HCT116 (cell line): ENCODE measurements at regions not wholly inside any gene's neighbourhood (a gene's known extent, or its start where the extent isn't known, plus 50 kb on each side); places are given as distances from the start of the nearest gene placed in this dataset.

Experiments used
- ATAC-seq: fragments of 200-7000 bp; cut with Tn5 transposase; 2 replicates; pipeline ENCODE4 v1.9.1; 2020; ENCODE audit warnings: mild to moderate bottlenecking, moderate library complexity
- BruUV-seq: library from RNA; stranded (reverse); fragments of 400-500 nt; replicated peaks from 2 replicates; lab custom pipeline; 2021; lab: Mats Ljungman, UMichigan
- CTCF ChIA-PET: fragments of 300-600 bp; sonication (Branson Sonifier 250); formaldehyde crosslinking; loops from one replicate; lab custom pipeline; 2021; ENCODE audit warnings: antibody characterized with exemption; lab: Charles Lee
- POLR2A ChIA-PET: fragments of 300-600, 350-600 bp; sonication (Branson Sonifier 250); formaldehyde crosslinking; loops from one replicate; lab custom pipeline; 2021; ENCODE audit warnings: antibody characterized with exemption; lab: Charles Lee
- RAD21 ChIA-PET, 2 experiments: fragments of 300-600 bp; sonication (Branson Sonifier 250); formaldehyde crosslinking; loops; one replicate each; lab custom pipeline; 2023; ENCODE audit warnings: low total read pairs in 2 of 2; ENCODE audit not compliant: uncharacterized antibody in 2 of 2, unreplicated experiment in 2 of 2, low non-redundant PET in 1 of 2; lab: Charles Lee
- DNase-seq: peaks from one replicate; pipeline ENCODE4 v3.0.0-alpha.2; 2010; ENCODE audit warnings: low read depth, low spot score
- H2AFZ ChIP-seq: fragments of 200-600 bp; shearing (Covaris generic), sonication (generic); 2 replicates; pipeline ENCODE4 v1.6.1; 2017; ENCODE audit warnings: low read depth, mixed run types, mixed read lengths, antibody characterized with exemption, low read length; ENCODE audit not compliant: poor library complexity, severe bottlenecking
- H3K27ac ChIP-seq: 2 replicates; pipeline ENCODE4 v1.5.1; 2012; ENCODE audit warnings: low read depth, low read length
- H3K27me3 ChIP-seq: fragments of 200-600 bp; sonication (generic); 2 replicates; pipeline ENCODE4 v1.6.1; 2016; ENCODE audit warnings: mixed run types, low read length, mixed read lengths; ENCODE audit not compliant: insufficient read depth
- H3K36me3 ChIP-seq, 2 experiments: fragments of 200-500 bp in 1 of 2; fragments of 200-600 bp in 1 of 2; sonication (Bioruptor generic) in 1 of 2; sonication (generic) in 1 of 2; 2 replicates each; pipeline versions ENCODE4 v1.5.1 to v1.6.1; 2014 to 2016; ENCODE audit warnings: low read length in 2 of 2, inconsistent platforms in 1 of 2, mixed read lengths in 1 of 2, mixed run types in 1 of 2; ENCODE audit not compliant: insufficient read depth in 2 of 2, control insufficient read depth in 1 of 2
- H3K4me1 ChIP-seq, 2 experiments: fragments of 200-600 bp in 1 of 2; sonication (generic) in 1 of 2; 2 replicates each; pipeline versions ENCODE4 v1.5.1 to v1.6.1; 2012 to 2017; ENCODE audit warnings: low read length in 2 of 2, inconsistent platforms in 1 of 2, mild to moderate bottlenecking in 1 of 2, mixed read lengths in 1 of 2, mixed run types in 1 of 2, moderate library complexity in 1 of 2; ENCODE audit not compliant: insufficient read depth in 2 of 2, control insufficient read depth in 1 of 2
- H3K4me2 ChIP-seq: fragments of 200-600 bp; sonication (generic); 2 replicates; pipeline ENCODE4 v1.6.1; 2017; ENCODE audit warnings: mixed run types, low read length, mixed read lengths
- H3K4me3 ChIP-seq, 2 experiments: fragments of 200-600 bp in 1 of 2; sonication (generic) in 1 of 2; replicated peaks in 1 of 2; 2 replicates each; pipeline ENCODE4 v1.5.1; 2011 to 2016; ENCODE audit warnings: low read length in 2 of 2, control low read depth in 1 of 2, low read depth in 1 of 2, mild to moderate bottlenecking in 1 of 2, mixed read lengths in 1 of 2, mixed run types in 1 of 2
- H3K79me2 ChIP-seq: fragments of 200-600 bp; sonication (generic); 2 replicates; pipeline ENCODE4 v1.6.1; 2017; ENCODE audit warnings: mild to moderate bottlenecking, mixed run types, low read length, moderate library complexity, mixed read lengths; ENCODE audit not compliant: insufficient read depth
- H3K9ac ChIP-seq: fragments of 200-600 bp; sonication (generic); 2 replicates; pipeline ENCODE4 v1.6.1; 2016; ENCODE audit warnings: low read length, mixed read lengths
- H3K9me2 ChIP-seq: fragments of 200-600 bp; sonication (generic), shearing (Covaris generic); 2 replicates; pipeline ENCODE4 v1.6.1; 2017; ENCODE audit warnings: mixed run types, mild to moderate bottlenecking, moderate library complexity; ENCODE audit not compliant: insufficient read depth
- H3K9me3 ChIP-seq, 2 experiments: fragments of 200-500 bp in 1 of 2; fragments of 200-600 bp in 1 of 2; sonication (Bioruptor generic) in 1 of 2; sonication (generic) in 1 of 2; 2 replicates each; pipeline ENCODE4 v1.6.1; 2014 to 2017; ENCODE audit warnings: low read length in 2 of 2, mixed read lengths in 2 of 2, inconsistent platforms in 1 of 2, low read depth in 1 of 2, mild to moderate bottlenecking in 1 of 2, mixed run types in 1 of 2, moderate library complexity in 1 of 2; ENCODE audit not compliant: control insufficient read depth in 1 of 2, insufficient read depth in 1 of 2
- H4K20me1 ChIP-seq: fragments of 200-600 bp; sonication (generic), shearing (Covaris generic); 2 replicates; pipeline ENCODE4 v1.6.1; 2017; ENCODE audit warnings: mixed run types, mild to moderate bottlenecking, moderate library complexity; ENCODE audit not compliant: insufficient read depth
- EZH2 ChIP-seq: fragments of 200-600 bp; sonication (generic); IDR thresholded peaks from 2 replicates; pipeline ENCODE4 v1.6.1; 2017; ENCODE audit warnings: antibody characterized with exemption, mixed run types
- EZH2phosphoT487 ChIP-seq: fragments of 200-600 bp; IDR thresholded peaks from 2 replicates; pipeline ENCODE4 v1.6.1; 2018; ENCODE audit warnings: antibody characterized with exemption, borderline replicate concordance
- FOSL1 ChIP-seq: IDR thresholded peaks from 2 replicates; pipeline ENCODE4 v1.6.1; 2012; ENCODE audit warnings: low read depth
- JUND ChIP-seq: IDR thresholded peaks from 2 replicates; pipeline ENCODE4 v1.6.1; 2012
- RAD21 ChIP-seq: IDR thresholded peaks from 2 replicates; pipeline ENCODE4 v1.6.1; 2012; ENCODE audit warnings: low read depth, mild to moderate bottlenecking
- SIN3A ChIP-seq: IDR thresholded peaks from 2 replicates; pipeline ENCODE4 v1.6.1; 2012; ENCODE audit warnings: low read depth
- SP1 ChIP-seq: IDR thresholded peaks from 2 replicates; pipeline ENCODE4 v1.6.1; 2012; ENCODE audit warnings: low read depth
- TCF7L2 ChIP-seq: IDR thresholded peaks from 2 replicates; pipeline ENCODE4 v1.7.0; 2011; ENCODE audit warnings: borderline replicate concordance, inconsistent platforms; ENCODE audit not compliant: insufficient read depth, insufficient read length; ENCODE audit errors: extremely low read depth
- YY1 ChIP-seq: IDR thresholded peaks from 2 replicates; pipeline ENCODE4 v1.6.1; 2011; ENCODE audit warnings: low read length, low read depth, moderate library complexity, mild to moderate bottlenecking; ENCODE audit not compliant: insufficient replicate concordance; ENCODE audit errors: extremely low read depth
- ZFX ChIP-seq: fragments of 450-650 bp; IDR thresholded peaks from 2 replicates; pipeline ENCODE4 v1.6.1; 2017
- ZNF274 ChIP-seq: fragments of 200-500 bp; sonication (Bioruptor generic); IDR thresholded peaks from 2 replicates; pipeline ENCODE4 v1.6.1; 2014; ENCODE audit warnings: mild to moderate bottlenecking, low read depth, low read length, inconsistent platforms
- intact Hi-C: fragments of 100-400 bp; cut with micrococcal nuclease; formaldehyde crosslinking; loops from 2 replicates; pipeline ENCODE4 v1.10.0; 2022
- TF ChIP-seq, protein P1 (sequence below): IDR thresholded peaks from 2 replicates; pipeline ENCODE4 v1.6.1; 2011; ENCODE audit warnings: mild to moderate bottlenecking, low read length, moderate library complexity; ENCODE audit not compliant: insufficient replicate concordance; ENCODE audit errors: extremely low read depth
- TF ChIP-seq, protein P2 (sequence below), 3 experiments: fragments of 200-600 bp in 1 of 3; sonication (generic) in 1 of 3; IDR thresholded peaks in 2 of 3; conservative IDR thresholded peaks in 1 of 3; 2 replicates each; pipeline ENCODE4 v1.5.1; 2012 to 2017; ENCODE audit warnings: low read depth in 2 of 3, low read length in 2 of 3, antibody characterized with exemption in 1 of 3, borderline replicate concordance in 1 of 3, control low read depth in 1 of 3, mild to moderate bottlenecking in 1 of 3, mixed read lengths in 1 of 3, mixed run types in 1 of 3, moderate library complexity in 1 of 3; ENCODE audit not compliant: insufficient read depth in 1 of 3

DNA sequence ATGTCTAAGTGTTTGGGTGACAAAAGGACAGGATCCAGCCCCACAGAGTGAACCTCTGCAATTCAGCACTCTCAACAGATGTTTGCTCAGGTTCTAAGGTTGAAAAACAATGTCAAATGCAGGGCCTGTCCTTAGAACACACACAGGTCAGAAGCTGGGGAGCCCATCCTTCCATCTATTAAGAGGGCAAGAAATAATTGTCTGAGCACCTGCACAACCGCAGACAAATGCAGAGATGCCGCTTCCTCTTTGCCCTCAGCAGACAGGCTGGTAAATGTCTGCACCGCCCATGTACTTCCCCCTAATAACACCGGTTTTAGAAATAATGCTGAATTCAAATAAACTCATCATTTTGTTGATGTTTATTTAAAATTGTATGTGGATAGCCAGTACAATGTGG is 414.5 kb upstream of the ADAMTS16 start:
- H3K36me3 ChIP-seq = no peaks in the 10 kb centered on the region
- H3K9me3 ChIP-seq = peaks cover 9 to 36% of the 10 kb centered on the region in 2 experiments; a peak in 2 of 4 replicates
- H3K27ac ChIP-seq = no peak overlapping the region
- H3K4me3 ChIP-seq = no peak overlapping the region
- H3K9ac ChIP-seq = no peak overlapping the region
- no peaks in the 10 kb centered on the region for H3K9me2 ChIP-seq
- no peaks in the 10 kb centered on the region for H3K4me1 ChIP-seq
- no peak overlapping the region for H3K4me2 ChIP-seq
- no peaks in the 10 kb centered on the region for H4K20me1 ChIP-seq
- ChIA-PET RAD21 (no interaction called here), CTCF (no interaction called here), POLR2A (no interaction called here)
- no peak overlapping the region for H2AFZ ChIP-seq
- TF ChIP-seq, protein P1, sequence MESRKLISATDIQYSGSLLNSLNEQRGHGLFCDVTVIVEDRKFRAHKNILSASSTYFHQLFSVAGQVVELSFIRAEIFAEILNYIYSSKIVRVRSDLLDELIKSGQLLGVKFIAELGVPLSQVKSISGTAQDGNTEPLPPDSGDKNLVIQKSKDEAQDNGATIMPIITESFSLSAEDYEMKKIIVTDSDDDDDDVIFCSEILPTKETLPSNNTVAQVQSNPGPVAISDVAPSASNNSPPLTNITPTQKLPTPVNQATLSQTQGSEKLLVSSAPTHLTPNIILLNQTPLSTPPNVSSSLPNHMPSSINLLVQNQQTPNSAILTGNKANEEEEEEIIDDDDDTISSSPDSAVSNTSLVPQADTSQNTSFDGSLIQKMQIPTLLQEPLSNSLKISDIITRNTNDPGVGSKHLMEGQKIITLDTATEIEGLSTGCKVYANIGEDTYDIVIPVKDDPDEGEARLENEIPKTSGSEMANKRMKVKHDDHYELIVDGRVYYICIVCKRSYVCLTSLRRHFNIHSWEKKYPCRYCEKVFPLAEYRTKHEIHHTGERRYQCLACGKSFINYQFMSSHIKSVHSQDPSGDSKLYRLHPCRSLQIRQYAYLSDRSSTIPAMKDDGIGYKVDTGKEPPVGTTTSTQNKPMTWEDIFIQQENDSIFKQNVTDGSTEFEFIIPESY = no peak
- TF ChIP-seq EZH2 = no peak
- no peak for TF ChIP-seq ZFX
- TF ChIP-seq TCF7L2 = no peak
- TF ChIP-seq, protein P2, sequence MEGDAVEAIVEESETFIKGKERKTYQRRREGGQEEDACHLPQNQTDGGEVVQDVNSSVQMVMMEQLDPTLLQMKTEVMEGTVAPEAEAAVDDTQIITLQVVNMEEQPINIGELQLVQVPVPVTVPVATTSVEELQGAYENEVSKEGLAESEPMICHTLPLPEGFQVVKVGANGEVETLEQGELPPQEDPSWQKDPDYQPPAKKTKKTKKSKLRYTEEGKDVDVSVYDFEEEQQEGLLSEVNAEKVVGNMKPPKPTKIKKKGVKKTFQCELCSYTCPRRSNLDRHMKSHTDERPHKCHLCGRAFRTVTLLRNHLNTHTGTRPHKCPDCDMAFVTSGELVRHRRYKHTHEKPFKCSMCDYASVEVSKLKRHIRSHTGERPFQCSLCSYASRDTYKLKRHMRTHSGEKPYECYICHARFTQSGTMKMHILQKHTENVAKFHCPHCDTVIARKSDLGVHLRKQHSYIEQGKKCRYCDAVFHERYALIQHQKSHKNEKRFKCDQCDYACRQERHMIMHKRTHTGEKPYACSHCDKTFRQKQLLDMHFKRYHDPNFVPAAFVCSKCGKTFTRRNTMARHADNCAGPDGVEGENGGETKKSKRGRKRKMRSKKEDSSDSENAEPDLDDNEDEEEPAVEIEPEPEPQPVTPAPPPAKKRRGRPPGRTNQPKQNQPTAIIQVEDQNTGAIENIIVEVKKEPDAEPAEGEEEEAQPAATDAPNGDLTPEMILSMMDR (IDR thresholded peaks at IDR 0.05 in 2 of 3, conservative IDR thresholded peaks at IDR 0.05 in 1 of 3; ENCODE audit: borderline replicate concordance in 1 of 3, insufficient read depth in 1 of 3, low read depth in 2 of 3, low read length in 2 of 3) = no peak
- no peak for TF ChIP-seq ZNF274
- TF ChIP-seq JUND = no peak
- TF ChIP-seq YY1 = no peak
- no peak for TF ChIP-seq SIN3A
- TF ChIP-seq SP1 = no peak
- no peak for TF ChIP-seq EZH2phosphoT487
- TF ChIP-seq FOSL1 = no peak
- no peak for TF ChIP-seq RAD21
- intact Hi-C loops = no loop called here
- no peaks in the 10 kb centered on the region for H3K27me3 ChIP-seq
- ATAC-seq (no peak), DNase-seq (no peak)
- no peaks in the 10 kb centered on the region for H3K79me2 ChIP-seq
- BruUV-seq = no TSS peak
